Activated gamma-delta T cell treated with Interleukin-2 at 50 U/mL for 16 hours (primary cell): ENCODE measurements at regions not wholly inside any gene's neighbourhood (a gene's known extent, or its start where the extent isn't known, plus 50 kb on each side); places are given as distances from the start of the nearest gene placed in this dataset.

ENCODE experiments used
- DNase-seq: peaks from one replicate; pipeline ENCODE4 v3.0.0-alpha.2; 2020

DNA sequence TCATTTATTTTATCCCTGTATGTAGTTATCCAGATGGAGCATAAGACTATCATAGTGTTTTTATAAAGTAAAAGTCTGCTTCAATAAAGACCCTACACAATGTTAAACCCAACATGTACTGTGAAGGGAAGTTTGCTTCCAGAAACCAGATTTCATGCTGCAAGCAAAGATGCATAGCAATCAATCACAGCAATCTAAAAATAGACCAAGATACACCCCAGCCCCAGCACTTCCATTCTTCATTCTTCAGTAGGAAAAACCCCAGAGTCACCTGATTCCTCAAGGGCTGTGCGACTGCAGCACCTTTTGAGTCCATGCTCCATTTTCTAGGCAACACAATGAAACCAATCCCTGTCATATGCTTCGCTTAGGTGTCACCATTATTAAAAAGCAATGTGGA lies 66.9 kb upstream of the PDE1C start:
- no peak for DNase-seq

DNA sequence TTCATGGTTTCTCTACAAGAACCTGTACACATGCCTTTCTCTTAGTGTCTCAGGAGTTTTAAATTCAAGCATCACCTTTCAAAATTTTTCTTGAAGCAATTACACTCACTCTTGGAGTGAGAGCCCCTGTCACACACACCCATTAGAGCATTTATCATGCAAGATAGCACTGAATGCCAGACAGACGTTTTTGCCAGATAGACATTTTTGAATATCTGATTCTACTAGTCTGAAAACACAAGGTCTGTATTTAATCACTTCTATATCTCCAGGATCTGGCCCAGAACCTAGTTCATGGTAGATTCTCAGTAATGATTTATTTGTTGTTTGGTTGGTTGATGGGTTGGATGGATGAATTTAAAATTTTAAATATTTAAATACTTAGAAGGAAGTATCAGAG lies 60.9 kb upstream of the PDE1C start:
- no peak for DNase-seq

DNA sequence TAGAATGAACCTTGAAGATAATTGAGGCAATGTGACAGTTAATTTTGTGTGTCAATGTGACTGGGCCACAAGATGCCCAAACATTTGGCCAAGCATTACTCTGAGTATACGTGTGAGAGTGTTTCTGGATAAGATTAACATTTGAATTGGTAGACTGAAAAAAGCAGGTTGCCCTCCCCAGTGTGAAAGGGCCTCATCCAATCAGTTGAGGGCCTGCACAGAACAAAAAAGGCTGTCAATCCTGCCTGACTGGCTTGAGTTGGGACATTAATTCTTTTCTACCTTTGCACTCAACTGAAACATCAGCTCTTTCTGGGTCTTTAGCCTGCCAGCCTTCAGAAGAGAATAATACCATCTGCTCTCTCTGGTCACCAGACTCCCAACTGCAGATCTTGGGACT lies 56.6 kb upstream of the PDE1C start:
- no peak for DNase-seq
